Sigmoid colon (tissue), 4 donors: ENCODE measurements at regions not wholly inside any gene's neighbourhood (a gene's known extent, or its start where the extent isn't known, plus 50 kb on each side); places are given as distances from the start of the nearest gene placed in this dataset.

Source experiments
- CTCF ChIP-seq, 4 experiments: fragments of 450-650 bp in 3 of 4; fragments of 200-600 bp in 1 of 4; IDR thresholded peaks; one replicate each; pipeline ENCODE4 v1.5.1; 2016 to 2019; ENCODE audit warnings: antibody characterized with exemption in 4 of 4, mild to moderate bottlenecking in 3 of 4, moderate library complexity in 2 of 4
- EP300 ChIP-seq, 4 donors: sonication (generic); formaldehyde crosslinking; IDR thresholded peaks; one replicate each; pipeline ENCODE4 v1.6.1; 2017; ENCODE audit warnings: antibody characterized with exemption in 4 of 4
- POLR2AphosphoS5 ChIP-seq, 4 donors: sonication (generic); formaldehyde crosslinking; IDR thresholded peaks; one replicate each; pipeline ENCODE4 v1.6.1; 2017; ENCODE audit warnings: antibody characterized with exemption in 4 of 4

DNA sequence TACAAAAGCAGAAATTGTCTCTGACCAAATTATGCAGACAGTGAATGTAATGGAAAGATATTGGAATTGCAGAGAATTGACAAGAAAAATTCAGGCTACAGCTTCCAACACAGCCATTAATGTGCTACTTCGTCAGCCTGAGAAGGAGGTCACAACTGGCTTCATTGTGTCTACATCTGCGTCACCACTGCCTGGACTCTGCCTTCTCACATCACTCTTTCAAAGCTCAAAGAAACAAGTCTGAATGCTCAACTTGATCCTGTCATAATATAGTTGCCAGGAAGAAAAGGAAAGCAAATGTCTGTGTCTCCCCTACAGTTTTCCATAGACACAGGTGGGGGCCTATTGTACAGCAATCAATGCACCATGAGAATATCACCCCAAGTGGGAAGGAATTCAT lies 806.5 kb upstream of the CDH10 start:
- TF ChIP-seq CTCF (IDR thresholded peaks at IDR 0.05) = no peak
- TF ChIP-seq POLR2AphosphoS5 (IDR thresholded peaks at IDR 0.05) = no peak
- TF ChIP-seq EP300 (IDR thresholded peaks at IDR 0.05) = no peak
